HEK293 (cell line): ENCODE measurements at regions not wholly inside any gene's neighbourhood (a gene's known extent, or its start where the extent isn't known, plus 50 kb on each side); places are given as distances from the start of the nearest gene placed in this dataset.

Experiments used
- CTCF ChIA-PET: fragments of 350-600 bp; formaldehyde crosslinking; extraction: SDS; loops from one replicate; lab custom pipeline; 2021; ENCODE audit warnings: antibody characterized with exemption; lab: Yijun Ruan, JAX
- POLR2A ChIA-PET: fragments of 300-600 bp; formaldehyde crosslinking; extraction: SDS; loops from one replicate; lab custom pipeline; 2020; ENCODE audit warnings: antibody characterized with exemption, inconsistent platforms; lab: Yijun Ruan, JAX
- H3K27ac ChIP-seq: fragments of 200-500 bp; sonication (Bioruptor generic); 2 replicates; pipeline ENCODE4 v1.5.1; 2014; ENCODE audit warnings: low read depth, low read length, control low read depth, inconsistent platforms; ENCODE audit errors: extremely low read depth
- H3K36me3 ChIP-seq, 2 experiments: fragments of 200-500 bp in 1 of 2; sonication (Bioruptor generic) in 1 of 2; 1 replicate in 1 of 2; 2 replicates in 1 of 2; pipeline ENCODE4 v1.5.1; 2014 to 2017; ENCODE audit warnings: inconsistent platforms in 2 of 2, low read length in 2 of 2; ENCODE audit not compliant: control insufficient read depth in 2 of 2, insufficient read depth in 1 of 2
- H3K4me1 ChIP-seq: fragments of 200-500 bp; sonication (Bioruptor generic); 2 replicates; pipeline ENCODE4 v1.5.1; 2014; ENCODE audit warnings: mild to moderate bottlenecking, low read length, inconsistent platforms; ENCODE audit not compliant: control insufficient read depth, insufficient read depth
- H3K4me3 ChIP-seq: 2 replicates; pipeline ENCODE4 v1.5.1; 2011; ENCODE audit warnings: low read depth, mild to moderate bottlenecking, control low read depth, low read length, moderate library complexity
- H3K9me3 ChIP-seq: fragments of 200-500 bp; sonication (Bioruptor generic); 2 replicates; pipeline ENCODE4 v1.5.1; 2014; ENCODE audit warnings: low read depth, low read length, inconsistent platforms; ENCODE audit not compliant: control insufficient read depth, insufficient read depth
- ATF2 ChIP-seq: fragments of 450-650 bp; formaldehyde crosslinking; IDR thresholded peaks from 2 replicates; pipeline ENCODE4 v1.5.1; 2016; ENCODE audit warnings: missing biosample characterization, missing genetic modification characterization, low read depth
- PRDM4 ChIP-seq: fragments of 450-650 bp; formaldehyde crosslinking; IDR thresholded peaks from 2 replicates; pipeline ENCODE4 v1.5.1; 2017; ENCODE audit warnings: missing biosample characterization, missing genetic modification characterization
- TRIM28 ChIP-seq: IDR thresholded peaks from 2 replicates; pipeline ENCODE4 v1.6.1; 2011; ENCODE audit warnings: low read length, control low read depth, borderline replicate concordance
- ZBTB49 ChIP-seq: fragments of 450-650 bp; formaldehyde crosslinking; IDR thresholded peaks from 2 replicates; pipeline ENCODE4 v1.5.1; 2016; ENCODE audit warnings: missing biosample characterization, missing genetic modification characterization, low read depth
- ZNF138 ChIP-seq: fragments of 450-650 bp; formaldehyde crosslinking; IDR thresholded peaks from 2 replicates; pipeline ENCODE4 v1.5.1; 2016; ENCODE audit warnings: missing biosample characterization, missing genetic modification characterization, borderline replicate concordance
- ZNF19 ChIP-seq: fragments of 450-650 bp; formaldehyde crosslinking; IDR thresholded peaks from 2 replicates; pipeline ENCODE4; 2016; ENCODE audit warnings: missing biosample characterization, missing genetic modification characterization, low read depth
- ZNF350 ChIP-seq: fragments of 450-650 bp; formaldehyde crosslinking; IDR thresholded peaks from 2 replicates; pipeline ENCODE4 v1.5.0; 2017; ENCODE audit warnings: missing biosample characterization, mild to moderate bottlenecking, missing genetic modification characterization
- ZNF394 ChIP-seq: fragments of 450-650 bp; formaldehyde crosslinking; IDR thresholded peaks from 2 replicates; pipeline ENCODE4 v1.5.1; 2016; ENCODE audit warnings: missing biosample characterization, missing genetic modification characterization, mild to moderate bottlenecking, moderate library complexity, borderline replicate concordance
- ZNF488 ChIP-seq: fragments of 450-650 bp; formaldehyde crosslinking; IDR thresholded peaks from 2 replicates; pipeline ENCODE4 v1.5.1; 2016; ENCODE audit warnings: missing biosample characterization, missing genetic modification characterization
- ZNF704 ChIP-seq: fragments of 450-650 bp; formaldehyde crosslinking; IDR thresholded peaks from 2 replicates; pipeline ENCODE4 v1.5.1; 2016; ENCODE audit warnings: missing biosample characterization, missing genetic modification characterization
- ZNF747 ChIP-seq: fragments of 450-650 bp; formaldehyde crosslinking; IDR thresholded peaks from 2 replicates; pipeline ENCODE4 v1.5.1; 2016; ENCODE audit warnings: missing biosample characterization, missing genetic modification characterization
- ZNF791 ChIP-seq: fragments of 450-650 bp; formaldehyde crosslinking; IDR thresholded peaks from 2 replicates; pipeline ENCODE4 v1.5.1; 2016; ENCODE audit warnings: missing biosample characterization, missing genetic modification characterization

- no peaks in the 10 kb centered on the region for H3K4me1 ChIP-seq
- no peaks in the 10 kb centered on the region for H3K9me3 ChIP-seq
- POLR2A ChIA-PET = no interaction called here
- CTCF ChIA-PET = no interaction called here
- no peak overlapping the region for H3K4me3 ChIP-seq
- no peak overlapping the region for H3K27ac ChIP-seq
- H3K36me3 ChIP-seq = no peaks in the 10 kb centered on the region
- TF ChIP-seq ZNF704 (no peak), ZNF19 (tag by site-specific recombination) (no peak), TRIM28 (peak; percentile 50; the same call in 1 of the 2 replicates), PRDM4 (no peak), ZNF791 (tag by site-specific recombination) (no peak), ZNF138 (tag by site-specific recombination) (no peak)
Measured at GRCh38 chr13:63472711-63473110, 2057.1 kb upstream of the PCDH20 start.

GRCh38 chr13:63463782-63464610 is 2048.3 kb upstream of the PCDH20 start:
- POLR2A ChIA-PET = no interaction called here
- CTCF ChIA-PET = no interaction called here

More at GRCh38 chr13:63463782-63464610, 2048.3 kb upstream of the PCDH20 start:
- Histone ChIP-seq H3K9me3 (no peaks in the 10 kb centered on the region), H3K27ac (no peak overlapping the region), H3K4me3 (no peak overlapping the region), H3K4me1 (no peaks in the 10 kb centered on the region), H3K36me3 (no peaks in the 10 kb centered on the region)
- TF ChIP-seq ZNF747 (tag by site-specific recombination) = no peak
- TF ChIP-seq ZNF488 (tag by site-specific recombination) = no peak
- no peak for TF ChIP-seq ZBTB49
- TF ChIP-seq ATF2 (tag by site-specific recombination) = no peak
- no peak for TF ChIP-seq TRIM28
- no peak for TF ChIP-seq ZNF394 (tag by site-specific recombination)
- TF ChIP-seq ZNF350 (tag by site-specific recombination) = no peak
